ENCODE measurements at regions not wholly inside any gene's neighbourhood (a gene's known extent, or its start where the extent isn't known, plus 50 kb on each side); places are given as distances from the start of the nearest gene placed in this dataset.

GRCh38 chr12:75822416-75822815, 209.2 kb downstream of the PHLDA1 start (continued):
- TF ChIP-seq ZNF142 (CRISPR knock-in tag; IDR thresholded peaks at IDR 0.05) (no peak), HOMEZ (CRISPR knock-in tag; IDR thresholded peaks at IDR 0.05; ENCODE audit: low read depth) (no peak)
- TF ChIP-seq, protein P1, sequence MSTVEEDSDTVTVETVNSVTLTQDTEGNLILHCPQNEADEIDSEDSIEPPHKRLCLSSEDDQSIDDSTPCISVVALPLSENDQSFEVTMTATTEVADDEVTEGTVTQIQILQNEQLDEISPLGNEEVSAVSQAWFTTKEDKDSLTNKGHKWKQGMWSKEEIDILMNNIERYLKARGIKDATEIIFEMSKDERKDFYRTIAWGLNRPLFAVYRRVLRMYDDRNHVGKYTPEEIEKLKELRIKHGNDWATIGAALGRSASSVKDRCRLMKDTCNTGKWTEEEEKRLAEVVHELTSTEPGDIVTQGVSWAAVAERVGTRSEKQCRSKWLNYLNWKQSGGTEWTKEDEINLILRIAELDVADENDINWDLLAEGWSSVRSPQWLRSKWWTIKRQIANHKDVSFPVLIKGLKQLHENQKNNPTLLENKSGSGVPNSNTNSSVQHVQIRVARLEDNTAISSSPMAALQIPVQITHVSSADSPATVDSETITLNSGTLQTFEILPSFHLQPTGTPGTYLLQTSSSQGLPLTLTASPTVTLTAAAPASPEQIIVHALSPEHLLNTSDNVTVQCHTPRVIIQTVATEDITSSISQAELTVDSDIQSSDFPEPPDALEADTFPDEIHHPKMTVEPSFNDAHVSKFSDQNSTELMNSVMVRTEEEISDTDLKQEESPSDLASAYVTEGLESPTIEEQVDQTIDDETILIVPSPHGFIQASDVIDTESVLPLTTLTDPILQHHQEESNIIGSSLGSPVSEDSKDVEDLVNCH (CRISPR knock-in tag; IDR thresholded peaks at IDR 0.05): no peak
